Kidney epithelial cell (primary cell): ENCODE measurements at regions not wholly inside any gene's neighbourhood (a gene's known extent, or its start where the extent isn't known, plus 50 kb on each side); places are given as distances from the start of the nearest gene placed in this dataset.
"Not testable (repeated sequence)": the region's sequence is repeated elsewhere in the genome, so short reads cannot be mapped to it uniquely, and the experiment has no call there.

ENCODE experiments used
- DNase-seq: peaks from one replicate; pipeline ENCODE4 v3.0.0-alpha.2; 2010; ENCODE audit warnings: low read depth
- H3K27me3 ChIP-seq: 2 replicates; pipeline ENCODE4 v1.6.0; 2011; ENCODE audit warnings: low read length; ENCODE audit not compliant: control insufficient read depth, insufficient read depth
- H3K36me3 ChIP-seq: 2 replicates; pipeline ENCODE4 v1.5.1; 2011; ENCODE audit warnings: low read length; ENCODE audit not compliant: control insufficient read depth, insufficient read depth
- H3K4me3 ChIP-seq: 2 replicates; pipeline ENCODE4 v1.5.1; 2011; ENCODE audit warnings: low read depth, mild to moderate bottlenecking, control low read depth, low read length
- TF ChIP-seq, protein P1 (sequence below): IDR thresholded peaks from 2 replicates; pipeline ENCODE4 v1.5.1; 2011; ENCODE audit warnings: mild to moderate bottlenecking, moderate library complexity, low read length, control low read depth, inconsistent platforms; ENCODE audit not compliant: insufficient read depth, poor library complexity, severe bottlenecking

GRCh38 chr13:74264333-74264732, 130.1 kb upstream of the KLF12 start:
- no peak for DNase-seq
- H3K4me3 ChIP-seq: no peak overlapping the region
- H3K27me3 ChIP-seq: no peaks in the 10 kb centered on the region
- TF ChIP-seq, protein P1, sequence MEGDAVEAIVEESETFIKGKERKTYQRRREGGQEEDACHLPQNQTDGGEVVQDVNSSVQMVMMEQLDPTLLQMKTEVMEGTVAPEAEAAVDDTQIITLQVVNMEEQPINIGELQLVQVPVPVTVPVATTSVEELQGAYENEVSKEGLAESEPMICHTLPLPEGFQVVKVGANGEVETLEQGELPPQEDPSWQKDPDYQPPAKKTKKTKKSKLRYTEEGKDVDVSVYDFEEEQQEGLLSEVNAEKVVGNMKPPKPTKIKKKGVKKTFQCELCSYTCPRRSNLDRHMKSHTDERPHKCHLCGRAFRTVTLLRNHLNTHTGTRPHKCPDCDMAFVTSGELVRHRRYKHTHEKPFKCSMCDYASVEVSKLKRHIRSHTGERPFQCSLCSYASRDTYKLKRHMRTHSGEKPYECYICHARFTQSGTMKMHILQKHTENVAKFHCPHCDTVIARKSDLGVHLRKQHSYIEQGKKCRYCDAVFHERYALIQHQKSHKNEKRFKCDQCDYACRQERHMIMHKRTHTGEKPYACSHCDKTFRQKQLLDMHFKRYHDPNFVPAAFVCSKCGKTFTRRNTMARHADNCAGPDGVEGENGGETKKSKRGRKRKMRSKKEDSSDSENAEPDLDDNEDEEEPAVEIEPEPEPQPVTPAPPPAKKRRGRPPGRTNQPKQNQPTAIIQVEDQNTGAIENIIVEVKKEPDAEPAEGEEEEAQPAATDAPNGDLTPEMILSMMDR: no peak
- H3K36me3 ChIP-seq: no peaks in the 10 kb centered on the region

GRCh38 chr13:74260420-74260819, 126.2 kb upstream of the KLF12 start:
- DNase-seq: not testable (repeated sequence)

GRCh38 chr13:74259641-74260040, 125.4 kb upstream of the KLF12 start:
- TF ChIP-seq, protein P1: no peak
- Histone ChIP-seq H3K36me3 (no peaks in the 10 kb centered on the region), H3K4me3 (no peak overlapping the region), H3K27me3 (no peaks in the 10 kb centered on the region)
- DNase-seq: no peak

More at GRCh38 chr13:74260420-74260819, 126.2 kb upstream of the KLF12 start:
- H3K27me3 ChIP-seq, H3K4me3 ChIP-seq, H3K36me3 ChIP-seq: not testable (repeated sequence)

GRCh38 chr13:74258961-74259360, 124.8 kb upstream of the KLF12 start:
- TF ChIP-seq, protein P1: no peak
- no peaks in the 10 kb centered on the region for H3K36me3 ChIP-seq
- no peak for DNase-seq
- H3K4me3 ChIP-seq: no peak overlapping the region
- no peaks in the 10 kb centered on the region for H3K27me3 ChIP-seq

- TF ChIP-seq, protein P1: no peak
- Histone ChIP-seq H3K27me3 (no peaks in the 10 kb centered on the region), H3K4me3 (no peak overlapping the region), H3K36me3 (no peaks in the 10 kb centered on the region)
- no peak for DNase-seq
Measured at GRCh38 chr13:74256969-74257368, 122.8 kb upstream of the KLF12 start.

DNA sequence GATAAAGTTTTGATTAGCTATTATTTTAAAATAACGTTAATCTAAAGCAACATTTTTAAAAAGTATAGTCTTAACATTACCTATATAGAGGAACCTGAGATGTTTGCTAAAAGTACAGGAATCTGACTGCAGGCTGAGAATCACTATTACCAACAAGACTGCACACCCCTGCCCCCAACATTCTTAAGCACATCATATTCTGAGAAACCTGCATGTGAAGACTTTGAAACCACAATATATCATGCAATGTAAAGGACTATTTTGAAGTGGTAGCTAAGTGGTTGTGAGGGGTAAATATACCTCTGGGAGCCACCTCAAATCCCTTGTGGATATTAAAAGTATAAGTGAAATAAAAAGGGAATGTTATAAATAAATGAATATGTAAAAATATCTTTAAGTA, 119.0 kb upstream of the KLF12 start:
- DNase-seq: no peak
- TF ChIP-seq, protein P1: no peak
- H3K4me3 ChIP-seq: no peak overlapping the region
- no peaks in the 10 kb centered on the region for H3K36me3 ChIP-seq
- no peaks in the 10 kb centered on the region for H3K27me3 ChIP-seq
